Endothelial cell of umbilical vein (primary cell): ENCODE measurements at regions not wholly inside any gene's neighbourhood (a gene's known extent, or its start where the extent isn't known, plus 50 kb on each side); places are given as distances from the start of the nearest gene placed in this dataset.

Experiments used
- BruUV-seq: library from RNA; stranded (reverse); fragments of 400-500 nt; replicated peaks from 2 replicates; lab custom pipeline; 2021; lab: Mats Ljungman, UMichigan
- CTCF ChIA-PET: fragments of 300-600, 350-600 bp; sonication (Branson Sonifier 250); formaldehyde crosslinking; loops from one replicate; lab custom pipeline; 2021; ENCODE audit warnings: antibody characterized with exemption, inconsistent platforms; lab: Charles Lee
- POLR2A ChIA-PET: fragments of 300-600, 350-600 bp; sonication (Branson Sonifier 250); formaldehyde crosslinking; loops from one replicate; lab custom pipeline; 2021; ENCODE audit warnings: antibody characterized with exemption, inconsistent platforms; lab: Charles Lee
- DNase-seq: peaks from one replicate; pipeline ENCODE4 v3.0.0-alpha.2; 2011; ENCODE audit warnings: low read depth, low spot score
- FAIRE-seq: peaks from 2 replicates; lab custom pipeline; 2011; peaks lifted over from hg19 to GRCh38; lab: Jason Lieb, UNC
- H2AFZ ChIP-seq: 2 replicates; pipeline ENCODE4 v1.6.0; 2012; ENCODE audit warnings: low read depth, low read length, control low read depth, inconsistent platforms
- H3K27ac ChIP-seq: 2 replicates; pipeline ENCODE4 v1.5.1; 2011; ENCODE audit warnings: low read depth, mild to moderate bottlenecking, control low read depth, low read length, moderate library complexity; ENCODE audit not compliant: insufficient read depth
- H3K27me3 ChIP-seq, 2 experiments: 2 replicates each; pipeline versions ENCODE4 v1.6.0 to v1.6.1; 2011; ENCODE audit warnings: low read length in 2 of 2, mixed read lengths in 1 of 2; ENCODE audit not compliant: control insufficient read depth in 2 of 2, insufficient read depth in 2 of 2
- H3K36me3 ChIP-seq, 2 experiments: 2 replicates in 1 of 2; 3 replicates in 1 of 2; pipeline ENCODE4 v1.5.1; 2011; ENCODE audit warnings: low read length in 2 of 2, mild to moderate bottlenecking in 1 of 2, moderate library complexity in 1 of 2; ENCODE audit not compliant: control insufficient read depth in 2 of 2, insufficient read depth in 2 of 2; ENCODE audit errors: extremely low read depth in 1 of 2
- H3K4me1 ChIP-seq: 3 replicates; pipeline ENCODE4 v1.5.1; 2011; ENCODE audit warnings: mild to moderate bottlenecking, low read length; ENCODE audit not compliant: control insufficient read depth, insufficient read depth; ENCODE audit errors: extremely low read depth
- H3K4me2 ChIP-seq: 2 replicates; pipeline ENCODE4 v1.6.1; 2011; ENCODE audit warnings: low read length, control low read depth, mixed read lengths; ENCODE audit not compliant: insufficient read depth
- H3K4me3 ChIP-seq, 3 experiments: fragments of 200-600 bp in 1 of 3; sonication (generic), shearing (Covaris generic) in 1 of 3; replicated peaks in 1 of 3; 2 replicates each; pipeline ENCODE4 v1.5.1; 2011 to 2016; ENCODE audit warnings: control low read depth in 3 of 3, low read length in 3 of 3, mild to moderate bottlenecking in 2 of 3, inconsistent platforms in 1 of 3, low read depth in 1 of 3, moderate library complexity in 1 of 3; ENCODE audit not compliant: insufficient read depth in 1 of 3
- H3K79me2 ChIP-seq: 2 replicates; pipeline ENCODE4 v1.6.0; 2012; ENCODE audit warnings: low read length, inconsistent platforms; ENCODE audit not compliant: control insufficient read depth, insufficient read depth
- H3K9ac ChIP-seq: replicated peaks from 2 replicates; pipeline ENCODE3; 2011; ENCODE audit warnings: low read length, control low read depth; ENCODE audit not compliant: insufficient read depth; ENCODE audit errors: extremely low read depth
- H3K9me1 ChIP-seq: replicated peaks from 3 replicates; pipeline ENCODE4 v1.6.0; 2011; ENCODE audit warnings: mild to moderate bottlenecking, low read length; ENCODE audit not compliant: control insufficient read depth, insufficient read depth; ENCODE audit errors: extremely low read depth
- H3K9me3 ChIP-seq: replicated peaks from 2 replicates; pipeline ENCODE4 v1.5.1; 2012; ENCODE audit warnings: low read length, inconsistent platforms; ENCODE audit not compliant: control insufficient read depth, insufficient read depth
- H4K20me1 ChIP-seq: replicated peaks from 2 replicates; pipeline ENCODE3; 2011; ENCODE audit warnings: mild to moderate bottlenecking, low read length; ENCODE audit not compliant: control insufficient read depth, insufficient read depth; ENCODE audit errors: extremely low read depth
- EZH2 ChIP-seq: IDR thresholded peaks from 2 replicates; pipeline ENCODE4 v1.6.1; 2012; ENCODE audit warnings: borderline replicate concordance, low read depth, mild to moderate bottlenecking, moderate library complexity, low read length, inconsistent platforms; ENCODE audit not compliant: severe bottlenecking
- FOS ChIP-seq: IDR thresholded peaks from 2 replicates; pipeline ENCODE4 v1.6.1; 2011; ENCODE audit warnings: mild to moderate bottlenecking, low read length, moderate library complexity, borderline replicate concordance; ENCODE audit not compliant: insufficient read depth
- GATA2 ChIP-seq: IDR thresholded peaks from 2 replicates; pipeline ENCODE4 v1.7.0; 2011; ENCODE audit warnings: low read depth, mild to moderate bottlenecking, moderate library complexity, mixed read lengths, low read length; ENCODE audit not compliant: insufficient read length, insufficient read depth
- JUN ChIP-seq: IDR thresholded peaks from 2 replicates; pipeline ENCODE4 v1.6.1; 2011; ENCODE audit warnings: borderline replicate concordance, low read depth; ENCODE audit not compliant: insufficient read length, insufficient read depth
- MYC ChIP-seq: IDR thresholded peaks from one replicate; pipeline ENCODE4 v1.6.1; 2011; ENCODE audit warnings: mild to moderate bottlenecking, low read depth, low read length
- POLR2A ChIP-seq: IDR thresholded peaks from 2 replicates; pipeline ENCODE4 v1.6.1; 2012; ENCODE audit warnings: low read depth, mild to moderate bottlenecking, control low read depth, low read length
- POLR2AphosphoS5 ChIP-seq: IDR thresholded peaks from 2 replicates; pipeline ENCODE4 v1.6.1; 2012; ENCODE audit warnings: low read depth, mild to moderate bottlenecking, control low read depth, low read length, moderate library complexity; ENCODE audit not compliant: insufficient read depth
- dilution Hi-C: fragments of 300-500 bp; cut with MboI; formaldehyde crosslinking; loops from one replicate; pipeline ENCODE4 v1.15.0; 2019; ENCODE audit warnings: low sequenced_read_pairs; ENCODE audit not compliant: extremely low pct_ligation_motif_present
- intact Hi-C: fragments of 100-400 bp; cut with micrococcal nuclease; formaldehyde crosslinking; loops from one replicate; pipeline ENCODE4 v1.10.0; 2022
- TF ChIP-seq, protein P1 (sequence below), 2 donors: IDR thresholded peaks; 1 replicate in 1 of 2; 2 replicates in 1 of 2; pipeline ENCODE4 v1.5.1; 2011; ENCODE audit warnings: low read length in 2 of 2, mild to moderate bottlenecking in 2 of 2, moderate library complexity in 2 of 2, control low read depth in 1 of 2, inconsistent platforms in 1 of 2, low read depth in 1 of 2; ENCODE audit not compliant: insufficient read depth in 1 of 2; ENCODE audit errors: extremely low read depth in 1 of 2
- TF ChIP-seq, protein P2 (sequence below): IDR thresholded peaks from 2 replicates; pipeline ENCODE4 v1.6.1; 2011; ENCODE audit not compliant: insufficient read depth, insufficient read length

DNA sequence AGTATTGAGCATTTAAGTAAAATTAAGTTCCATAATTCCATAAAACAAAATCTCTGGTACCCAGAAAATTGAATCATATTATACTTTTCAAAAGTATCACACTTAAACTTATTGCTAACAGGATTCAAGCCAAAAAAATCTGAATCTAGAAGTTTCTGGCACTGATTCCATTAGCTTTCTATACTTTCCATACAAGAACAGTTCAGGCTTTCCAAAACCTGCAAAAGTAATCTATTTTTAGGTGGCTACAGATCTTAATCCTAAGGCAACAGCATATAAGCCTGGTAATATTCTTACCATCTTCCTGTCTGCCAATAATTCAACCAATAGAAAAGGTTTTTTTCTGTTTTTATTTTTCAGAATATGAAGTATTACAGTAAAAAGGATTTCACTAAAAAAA lies 185.0 kb downstream of the CRPPA start:
- Histone ChIP-seq H3K4me3 (no peak overlapping the region), H2AFZ (no peak overlapping the region), H3K27ac (no peak overlapping the region), H3K27me3 (no peaks in the 10 kb centered on the region), H3K4me1 (no peaks in the 10 kb centered on the region), H3K9ac (no peak overlapping the region), H3K9me1 (no peaks in the 10 kb centered on the region), H4K20me1 (no peaks in the 10 kb centered on the region), H3K36me3 (no peaks in the 10 kb centered on the region), H3K4me2 (no peak overlapping the region), H3K79me2 (no peaks in the 10 kb centered on the region), H3K9me3 (no peaks in the 10 kb centered on the region)
- ChIA-PET POLR2A (no interaction called here), CTCF (interaction anchor here (0.7 kb wide), 1 partner anchor 10 kb away, joined by 4 read pairs; no protein-coding TSS in a partner anchor)
- FAIRE-seq = no peak
- no peak for DNase-seq
- BruUV-seq = no TSS peak
- dilution Hi-C loops = no loop called here
- intact Hi-C loops = no loop called here
- TF ChIP-seq POLR2AphosphoS5 (no peak), GATA2 (no peak), POLR2A (no peak), MYC (no peak), JUN (no peak), EZH2 (no peak), FOS (no peak)
- TF ChIP-seq, protein P1, sequence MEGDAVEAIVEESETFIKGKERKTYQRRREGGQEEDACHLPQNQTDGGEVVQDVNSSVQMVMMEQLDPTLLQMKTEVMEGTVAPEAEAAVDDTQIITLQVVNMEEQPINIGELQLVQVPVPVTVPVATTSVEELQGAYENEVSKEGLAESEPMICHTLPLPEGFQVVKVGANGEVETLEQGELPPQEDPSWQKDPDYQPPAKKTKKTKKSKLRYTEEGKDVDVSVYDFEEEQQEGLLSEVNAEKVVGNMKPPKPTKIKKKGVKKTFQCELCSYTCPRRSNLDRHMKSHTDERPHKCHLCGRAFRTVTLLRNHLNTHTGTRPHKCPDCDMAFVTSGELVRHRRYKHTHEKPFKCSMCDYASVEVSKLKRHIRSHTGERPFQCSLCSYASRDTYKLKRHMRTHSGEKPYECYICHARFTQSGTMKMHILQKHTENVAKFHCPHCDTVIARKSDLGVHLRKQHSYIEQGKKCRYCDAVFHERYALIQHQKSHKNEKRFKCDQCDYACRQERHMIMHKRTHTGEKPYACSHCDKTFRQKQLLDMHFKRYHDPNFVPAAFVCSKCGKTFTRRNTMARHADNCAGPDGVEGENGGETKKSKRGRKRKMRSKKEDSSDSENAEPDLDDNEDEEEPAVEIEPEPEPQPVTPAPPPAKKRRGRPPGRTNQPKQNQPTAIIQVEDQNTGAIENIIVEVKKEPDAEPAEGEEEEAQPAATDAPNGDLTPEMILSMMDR (IDR thresholded peaks at IDR 0.05; ENCODE audit: extremely low read depth in 1 of 2, insufficient read depth in 1 of 2, low read depth in 1 of 2, low read length in 2 of 2) = no peak
- TF ChIP-seq, protein P2, sequence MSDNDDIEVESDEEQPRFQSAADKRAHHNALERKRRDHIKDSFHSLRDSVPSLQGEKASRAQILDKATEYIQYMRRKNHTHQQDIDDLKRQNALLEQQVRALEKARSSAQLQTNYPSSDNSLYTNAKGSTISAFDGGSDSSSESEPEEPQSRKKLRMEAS = no peak
